Spleen (tissue), 11 donors: ENCODE measurements at regions not wholly inside any gene's neighbourhood (a gene's known extent, or its start where the extent isn't known, plus 50 kb on each side); places are given as distances from the start of the nearest gene placed in this dataset.

Experiments used
- DNase-seq: peaks from one replicate; pipeline ENCODE4 v3.0.0-alpha.2; 2020
- H3K27ac ChIP-seq, 8 donors: fragments of 200-600 bp; sonication (generic) in 7 of 8; 1 replicate in 4 of 8; 2 replicates in 4 of 8; pipeline versions ENCODE4 v1.5.0 to v1.8.0; 2016 to 2021; ENCODE audit warnings: inconsistent platforms in 4 of 8, mild to moderate bottlenecking in 4 of 8, moderate library complexity in 1 of 8
- H3K27me3 ChIP-seq, 7 donors: fragments of 200-600 bp; sonication (generic) in 6 of 7; replicated peaks in 1 of 7; 1 replicate in 4 of 7; 2 replicates in 3 of 7; pipeline versions ENCODE4 v1.5.0 to v1.8.0; 2016 to 2021; ENCODE audit warnings: inconsistent platforms in 3 of 7, mild to moderate bottlenecking in 1 of 7
- H3K36me3 ChIP-seq, 6 donors: fragments of 200-600 bp; sonication (generic) in 5 of 6; 1 replicate in 4 of 6; 2 replicates in 2 of 6; pipeline versions ENCODE4 v1.5.0 to v1.8.0; 2016 to 2021; ENCODE audit warnings: inconsistent platforms in 2 of 6
- H3K4me1 ChIP-seq, 6 donors: fragments of 200-600 bp; sonication (generic) in 5 of 6; 1 replicate in 3 of 6; 2 replicates in 3 of 6; pipeline versions ENCODE4 v1.5.0 to v1.8.0; 2016 to 2021; ENCODE audit warnings: inconsistent platforms in 3 of 6
- H3K4me3 ChIP-seq, 8 donors: fragments of 200-600 bp; sonication (generic) in 7 of 8; 1 replicate in 4 of 8; 2 replicates in 4 of 8; pipeline versions ENCODE4 v1.5.0 to v1.8.0; 2016 to 2021; ENCODE audit warnings: inconsistent platforms in 4 of 8, mild to moderate bottlenecking in 4 of 8, moderate library complexity in 2 of 8
- H3K9me3 ChIP-seq, 8 donors: fragments of 200-600 bp; sonication (generic) in 7 of 8; 1 replicate in 4 of 8; 2 replicates in 4 of 8; pipeline versions ENCODE4 v1.5.0 to v1.8.0; 2016 to 2021; ENCODE audit warnings: inconsistent platforms in 4 of 8
- POLR2A ChIP-seq, 3 donors: fragments of 450-650 bp; IDR thresholded peaks; one replicate each; pipeline ENCODE4 v1.5.1; 2017; ENCODE audit warnings: antibody characterized with exemption in 3 of 3, mild to moderate bottlenecking in 1 of 3
- POLR2AphosphoS5 ChIP-seq, 3 donors: sonication (generic); formaldehyde crosslinking; IDR thresholded peaks; one replicate each; pipeline ENCODE4 v1.5.1; 2017; ENCODE audit warnings: antibody characterized with exemption in 3 of 3
- WGBS, 5 donors: extraction: QIAGEN DNeasy Blood & Tissue Kit in 3 of 5; methylation state at CpG; one replicate each; pipeline versions ENCODE4 v1.1.5 to v1.1.7; 2013 to 2018; 5-methylcytosine and 5-hydroxymethylcytosine counted together
- intact Hi-C: fragments of 100-400 bp; cut with DNase I; formaldehyde crosslinking; loops from one replicate; pipeline ENCODE4 v1.15.0; 2023; ENCODE audit warnings: low total_unique reads
- TF ChIP-seq, protein P1 (sequence below), 11 experiments: fragments of 200-600 bp in 7 of 11; fragments of 450-650 bp in 4 of 11; sonication (generic) in 4 of 11; IDR thresholded peaks in 8 of 11; conservative IDR thresholded peaks in 3 of 11; 1 replicate in 7 of 11; 2 replicates in 4 of 11; pipeline versions ENCODE4 v1.4.0 to v1.8.0; 2016 to 2021; ENCODE audit warnings: antibody characterized with exemption in 11 of 11, inconsistent platforms in 4 of 11, mild to moderate bottlenecking in 1 of 11
- donor health status: healthy with polysubstance abuse.
- donor health status: DM: no; HTN: no; CAD: no; lungs with moderate emphysema.
- donor health status: DM: no; HTN: no; CAD: no.
- donor health status: Bipolar disorder and iron deficiency.
- donor health status: healthy.
- donor health status: DM: no; HTN: no; CAD: no.
- donor health status: DM: yes; HTN: yes; CAD: no.

DNA sequence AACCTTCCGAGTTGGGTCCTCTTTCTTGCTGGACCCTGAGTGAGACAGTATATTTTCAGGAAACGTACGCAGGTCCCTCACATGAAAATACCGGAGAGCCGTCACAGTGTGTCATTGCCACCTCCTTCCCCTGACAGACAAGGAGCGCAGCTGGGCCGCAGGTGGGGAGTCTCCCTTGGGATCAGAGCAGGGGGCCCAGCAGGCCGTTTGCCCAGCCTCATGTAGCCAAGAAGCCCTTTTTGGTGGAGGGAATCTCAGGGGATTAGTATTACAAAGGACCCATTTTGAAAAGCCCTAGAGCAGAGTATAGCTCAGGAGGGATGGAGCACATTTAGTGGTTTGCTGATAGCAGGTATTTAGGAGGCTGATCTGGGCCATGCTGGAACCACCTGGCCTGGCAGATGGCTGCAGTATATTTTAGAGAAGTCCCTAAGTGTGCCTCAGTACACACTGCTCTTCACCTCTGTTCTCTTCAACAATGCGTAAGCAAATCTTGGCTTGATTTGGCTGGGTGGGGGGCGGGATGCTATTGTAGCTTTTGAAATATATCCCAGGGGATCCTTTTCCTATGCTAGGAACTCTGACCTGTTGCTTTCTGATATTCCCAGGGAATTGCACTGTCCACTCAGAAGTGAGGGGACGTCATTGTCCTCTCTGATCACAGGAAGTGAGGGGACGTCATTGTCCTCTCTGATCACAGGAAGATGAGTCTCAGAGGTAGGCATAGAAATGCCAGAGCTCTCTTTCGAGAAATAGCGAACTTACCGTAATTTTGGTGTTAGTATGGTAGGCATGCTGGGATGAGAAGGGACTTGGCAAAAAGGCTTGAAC is 171.9 kb downstream of the HRH4 start:
- DNase-seq = no peak
- Histone ChIP-seq H3K4me3 (no peak overlapping the region), H3K4me1 (peaks cover 0 to 10% (median 2%) of the 10 kb centered on the region in 6 donors), H3K27ac (no peak overlapping the region), H3K36me3 (no peaks in the 10 kb centered on the region), H3K9me3 (no peaks in the 10 kb centered on the region), H3K27me3 (peaks cover 0 to 11% (median 0%) of the 10 kb centered on the region in 7 donors)
- intact Hi-C loops = no loop called here
- WGBS, 5 donors = 68 to 79% (median 76%) methylated on average over 15 of the region's 15 CpGs
- TF ChIP-seq POLR2A (IDR thresholded peaks at IDR 0.05) = no peak
- TF ChIP-seq POLR2AphosphoS5 (IDR thresholded peaks at IDR 0.05) = no peak
- TF ChIP-seq, protein P1, sequence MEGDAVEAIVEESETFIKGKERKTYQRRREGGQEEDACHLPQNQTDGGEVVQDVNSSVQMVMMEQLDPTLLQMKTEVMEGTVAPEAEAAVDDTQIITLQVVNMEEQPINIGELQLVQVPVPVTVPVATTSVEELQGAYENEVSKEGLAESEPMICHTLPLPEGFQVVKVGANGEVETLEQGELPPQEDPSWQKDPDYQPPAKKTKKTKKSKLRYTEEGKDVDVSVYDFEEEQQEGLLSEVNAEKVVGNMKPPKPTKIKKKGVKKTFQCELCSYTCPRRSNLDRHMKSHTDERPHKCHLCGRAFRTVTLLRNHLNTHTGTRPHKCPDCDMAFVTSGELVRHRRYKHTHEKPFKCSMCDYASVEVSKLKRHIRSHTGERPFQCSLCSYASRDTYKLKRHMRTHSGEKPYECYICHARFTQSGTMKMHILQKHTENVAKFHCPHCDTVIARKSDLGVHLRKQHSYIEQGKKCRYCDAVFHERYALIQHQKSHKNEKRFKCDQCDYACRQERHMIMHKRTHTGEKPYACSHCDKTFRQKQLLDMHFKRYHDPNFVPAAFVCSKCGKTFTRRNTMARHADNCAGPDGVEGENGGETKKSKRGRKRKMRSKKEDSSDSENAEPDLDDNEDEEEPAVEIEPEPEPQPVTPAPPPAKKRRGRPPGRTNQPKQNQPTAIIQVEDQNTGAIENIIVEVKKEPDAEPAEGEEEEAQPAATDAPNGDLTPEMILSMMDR (IDR thresholded peaks at IDR 0.05 in 8 of 11, conservative IDR thresholded peaks at IDR 0.05 in 3 of 11) = no peak

DNA sequence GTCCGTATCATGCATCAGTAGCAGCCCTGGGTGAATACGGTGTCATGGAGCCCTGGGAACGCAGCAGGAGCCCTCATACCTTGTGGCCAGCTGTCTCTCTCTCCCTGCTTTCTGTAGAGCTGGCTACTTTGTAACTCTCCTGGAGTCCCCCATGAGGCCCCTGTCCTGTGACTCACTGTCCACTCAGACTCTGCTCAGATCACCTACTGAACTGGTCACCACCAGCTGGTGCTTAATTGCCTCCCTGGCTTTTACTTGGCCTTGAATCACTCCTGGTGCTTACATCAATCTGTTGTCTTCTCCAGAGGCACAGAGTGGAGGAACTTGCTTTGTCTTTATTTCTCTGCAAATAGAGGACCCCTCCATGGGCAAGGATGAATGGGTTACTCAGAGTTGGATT is 172.7 kb downstream of the HRH4 start:
- Histone ChIP-seq H3K9me3 (no peaks in the 10 kb centered on the region), H3K27me3 (peaks cover 0 to 11% (median 0%) of the 10 kb centered on the region in 7 donors), H3K36me3 (no peaks in the 10 kb centered on the region), H3K27ac (no peak overlapping the region), H3K4me3 (no peak overlapping the region), H3K4me1 (peaks cover 0 to 10% (median 2%) of the 10 kb centered on the region in 6 donors)
- intact Hi-C loops = no loop called here
- no peak for DNase-seq
- 83 to 96% (median 93%) methylated on average over 3 of the region's 3 CpGs for WGBS, 5 donors
- TF ChIP-seq POLR2A (IDR thresholded peaks at IDR 0.05) = no peak
- TF ChIP-seq, protein P1 (IDR thresholded peaks at IDR 0.05 in 8 of 11, conservative IDR thresholded peaks at IDR 0.05 in 3 of 11) = no peak
- no peak for TF ChIP-seq POLR2AphosphoS5 (IDR thresholded peaks at IDR 0.05)

DNA sequence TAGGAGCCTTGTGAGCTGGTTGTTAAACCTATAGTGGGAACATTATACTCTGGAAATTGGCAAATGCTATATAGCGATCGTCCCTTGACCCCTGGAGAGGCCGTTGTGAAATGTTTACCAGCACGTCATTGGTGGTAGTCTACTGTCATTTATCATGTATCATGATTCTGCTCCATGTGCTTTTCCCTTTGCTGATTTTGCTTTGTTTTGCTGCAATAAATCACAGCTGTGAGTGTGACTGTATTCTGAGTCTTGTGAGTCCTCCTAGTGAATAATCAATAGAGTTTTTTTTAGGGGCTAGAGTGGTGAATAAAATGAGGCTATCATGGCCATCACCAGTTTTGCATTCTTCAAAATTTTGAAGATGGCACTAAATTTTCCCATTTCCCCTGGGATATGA is 189.1 kb downstream of the HRH4 start:
- intact Hi-C loops = no loop called here
- 77 to 88% (median 84%) methylated on average over 4 of the region's 4 CpGs for WGBS, 5 donors
- no peaks in the 10 kb centered on the region for H3K4me1 ChIP-seq
- no peak for DNase-seq
- no peak overlapping the region for H3K4me3 ChIP-seq
- H3K27ac ChIP-seq = no peak overlapping the region
- H3K27me3 ChIP-seq = no peaks in the 10 kb centered on the region
- no peak for TF ChIP-seq POLR2AphosphoS5 (IDR thresholded peaks at IDR 0.05)
- TF ChIP-seq, protein P1 (IDR thresholded peaks at IDR 0.05 in 8 of 11, conservative IDR thresholded peaks at IDR 0.05 in 3 of 11) = no peak
- TF ChIP-seq POLR2A (IDR thresholded peaks at IDR 0.05) = no peak
- H3K9me3 ChIP-seq = peaks cover 0 to 13% (median 7%) of the 10 kb centered on the region in 8 donors
- H3K36me3 ChIP-seq = no peaks in the 10 kb centered on the region

DNA sequence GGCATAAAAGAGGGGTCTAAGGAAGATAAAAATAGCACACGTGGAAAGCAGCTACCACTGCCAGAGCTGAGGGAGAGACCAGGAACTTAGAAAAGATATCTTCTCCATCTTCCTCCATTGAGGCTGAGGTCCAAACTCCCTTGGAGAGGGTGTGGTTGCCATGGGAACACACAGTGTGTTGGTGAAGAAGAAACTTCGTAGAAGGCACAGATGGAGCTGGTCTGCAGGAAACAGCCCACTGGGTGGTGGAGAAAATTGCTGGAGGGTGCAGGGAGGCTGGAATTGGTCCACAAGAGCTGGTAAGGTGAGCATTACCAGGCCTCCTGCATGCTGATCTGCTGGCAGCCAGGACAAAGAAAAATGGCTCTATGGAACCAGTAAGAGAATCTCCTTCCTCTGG is 191.0 kb downstream of the HRH4 start:
- DNase-seq = no peak
- 70 to 88% (median 82%) methylated on average over 2 of the region's 2 CpGs for WGBS, 5 donors
- H3K4me1 ChIP-seq = no peaks in the 10 kb centered on the region
- H3K4me3 ChIP-seq = no peak overlapping the region
- intact Hi-C loops = no loop called here
- H3K27me3 ChIP-seq = no peaks in the 10 kb centered on the region
- peaks cover 0 to 13% (median 7%) of the 10 kb centered on the region in 8 donors for H3K9me3 ChIP-seq
- H3K36me3 ChIP-seq = no peaks in the 10 kb centered on the region
- TF ChIP-seq, protein P1 (IDR thresholded peaks at IDR 0.05 in 8 of 11, conservative IDR thresholded peaks at IDR 0.05 in 3 of 11) = no peak
- TF ChIP-seq POLR2A (IDR thresholded peaks at IDR 0.05) = no peak
- no peak for TF ChIP-seq POLR2AphosphoS5 (IDR thresholded peaks at IDR 0.05)
- no peak overlapping the region for H3K27ac ChIP-seq
